ENCODE measurements at regions not wholly inside any gene's neighbourhood (a gene's known extent, or its start where the extent isn't known, plus 50 kb on each side); places are given as distances from the start of the nearest gene placed in this dataset.
"Not testable (repeated sequence)": the region's sequence is repeated elsewhere in the genome, so short reads cannot be mapped to it uniquely, and the experiment has no call there.

DNA sequence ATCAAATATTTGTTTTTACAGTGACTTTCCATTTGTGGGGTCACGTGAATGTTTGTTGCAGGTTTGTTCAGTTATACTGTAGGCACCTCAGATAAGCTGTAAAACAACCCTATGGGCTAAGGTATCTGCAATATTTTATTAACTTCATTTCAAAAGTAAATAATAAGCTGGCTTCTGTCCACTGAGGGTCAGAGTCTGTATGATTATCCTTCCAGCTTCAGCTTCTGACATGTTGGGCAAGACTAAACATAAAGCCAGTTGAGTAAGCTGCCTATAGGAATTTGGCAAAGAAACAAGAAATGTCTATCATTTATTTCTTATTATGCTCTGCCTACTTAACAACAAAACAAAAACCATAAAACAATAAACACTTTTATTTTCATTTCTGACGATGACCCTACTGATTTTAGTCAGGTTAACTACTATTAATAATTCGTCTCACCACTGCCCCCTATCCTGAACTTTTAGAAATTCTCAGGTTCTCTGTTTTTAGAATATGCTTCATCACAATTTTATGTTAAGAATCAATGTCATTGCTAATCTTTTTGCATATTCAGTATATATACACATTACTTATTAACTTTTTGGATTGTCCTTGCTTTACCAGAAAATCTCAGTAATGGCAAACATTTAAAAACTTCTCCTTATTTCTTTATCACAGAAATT lies 413.6 kb upstream of the ADAMTSL1 start:
- no peak for DNase-seq (ENCODE audit: low read depth)
- TF ChIP-seq, protein P1, sequence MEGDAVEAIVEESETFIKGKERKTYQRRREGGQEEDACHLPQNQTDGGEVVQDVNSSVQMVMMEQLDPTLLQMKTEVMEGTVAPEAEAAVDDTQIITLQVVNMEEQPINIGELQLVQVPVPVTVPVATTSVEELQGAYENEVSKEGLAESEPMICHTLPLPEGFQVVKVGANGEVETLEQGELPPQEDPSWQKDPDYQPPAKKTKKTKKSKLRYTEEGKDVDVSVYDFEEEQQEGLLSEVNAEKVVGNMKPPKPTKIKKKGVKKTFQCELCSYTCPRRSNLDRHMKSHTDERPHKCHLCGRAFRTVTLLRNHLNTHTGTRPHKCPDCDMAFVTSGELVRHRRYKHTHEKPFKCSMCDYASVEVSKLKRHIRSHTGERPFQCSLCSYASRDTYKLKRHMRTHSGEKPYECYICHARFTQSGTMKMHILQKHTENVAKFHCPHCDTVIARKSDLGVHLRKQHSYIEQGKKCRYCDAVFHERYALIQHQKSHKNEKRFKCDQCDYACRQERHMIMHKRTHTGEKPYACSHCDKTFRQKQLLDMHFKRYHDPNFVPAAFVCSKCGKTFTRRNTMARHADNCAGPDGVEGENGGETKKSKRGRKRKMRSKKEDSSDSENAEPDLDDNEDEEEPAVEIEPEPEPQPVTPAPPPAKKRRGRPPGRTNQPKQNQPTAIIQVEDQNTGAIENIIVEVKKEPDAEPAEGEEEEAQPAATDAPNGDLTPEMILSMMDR (IDR thresholded peaks at IDR 0.05; ENCODE audit: control insufficient read depth, extremely low read depth, insufficient read depth) = peak; percentile 20; the same call in 1 of the 2 replicates
- H3K4me3 ChIP-seq (ENCODE audit: low read depth, low read length) = no peak overlapping the region

DNA sequence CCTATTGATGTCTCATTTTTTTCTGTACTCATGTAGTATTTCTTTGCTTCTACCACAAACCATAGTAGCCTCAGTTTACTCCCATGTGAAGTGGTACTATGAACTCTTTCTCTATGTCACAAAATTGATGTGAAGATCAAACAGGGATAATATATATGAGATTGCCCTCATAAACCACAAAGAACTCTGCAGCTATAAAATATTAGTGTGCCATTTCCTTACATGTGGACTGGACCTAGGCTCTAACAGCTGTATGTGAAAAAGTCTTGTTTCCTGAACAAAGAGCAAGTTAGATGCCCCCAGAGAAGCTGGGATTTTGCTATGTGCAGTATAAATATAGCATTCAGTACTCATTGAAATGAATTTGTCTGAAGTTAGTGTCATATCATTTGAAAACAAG lies 412.6 kb upstream of the ADAMTSL1 start:
- H3K4me3 ChIP-seq (ENCODE audit: low read depth, low read length) = no peak overlapping the region
- TF ChIP-seq, protein P1 (IDR thresholded peaks at IDR 0.05; ENCODE audit: control insufficient read depth, extremely low read depth, insufficient read depth) = no peak
- no peak for DNase-seq (ENCODE audit: low read depth)

DNA sequence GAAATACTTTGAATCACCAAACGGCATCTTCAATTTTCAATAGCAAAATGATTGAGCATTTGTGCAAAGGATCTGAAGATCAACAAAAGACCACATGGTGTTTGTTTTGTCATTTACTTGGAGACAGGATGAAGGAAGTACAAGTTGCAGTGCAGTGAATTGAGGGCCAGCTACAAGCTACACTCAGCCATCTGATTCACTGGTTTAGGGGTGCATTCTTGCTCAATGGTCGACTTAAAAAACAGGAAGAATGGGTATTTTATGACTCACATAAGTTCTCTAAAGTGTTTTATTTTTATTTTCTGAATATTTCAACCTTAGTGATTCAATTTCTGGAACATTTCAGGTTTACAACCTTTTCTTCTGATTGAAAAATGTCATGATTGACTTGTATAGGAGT lies 412.1 kb upstream of the ADAMTSL1 start:
- DNase-seq (ENCODE audit: low read depth) = no peak

DNA sequence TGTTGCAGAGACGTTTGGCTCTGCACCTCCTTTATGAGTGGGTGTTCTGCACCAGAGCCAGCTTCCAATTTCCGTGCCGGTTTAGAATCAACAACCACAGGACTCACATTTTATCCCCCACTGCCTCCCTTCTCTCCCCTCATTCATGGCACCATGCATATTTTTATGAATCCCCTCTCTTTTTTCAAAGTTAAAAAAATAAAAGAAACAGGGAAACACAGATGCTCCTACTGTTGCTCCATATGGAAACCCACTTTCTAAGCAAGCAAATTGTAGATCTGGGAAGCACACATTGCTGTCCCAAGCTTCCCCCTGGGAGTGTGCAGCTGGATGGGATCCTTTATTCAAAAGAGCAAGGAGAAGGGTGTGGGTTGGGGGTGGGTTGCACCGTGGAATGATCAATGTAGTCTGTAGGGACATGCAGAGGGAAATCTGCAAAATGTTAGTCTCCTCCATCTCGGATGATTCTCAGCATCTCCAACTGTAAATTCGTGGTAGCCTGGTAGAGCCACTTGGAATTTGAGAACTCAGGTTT lies 410.0 kb upstream of the ADAMTSL1 start:
- no peak overlapping the region for H3K4me3 ChIP-seq (ENCODE audit: low read depth, low read length)
- DNase-seq (ENCODE audit: low read depth) = no peak
- TF ChIP-seq, protein P1 (IDR thresholded peaks at IDR 0.05; ENCODE audit: control insufficient read depth, extremely low read depth, insufficient read depth) = no peak

More for the DNA sequence above, 412.1 kb upstream of the ADAMTSL1 start:
- no peak overlapping the region for H3K4me3 ChIP-seq (ENCODE audit: low read depth, low read length)
- TF ChIP-seq, protein P1 (IDR thresholded peaks at IDR 0.05; ENCODE audit: control insufficient read depth, extremely low read depth, insufficient read depth) = no peak

DNA sequence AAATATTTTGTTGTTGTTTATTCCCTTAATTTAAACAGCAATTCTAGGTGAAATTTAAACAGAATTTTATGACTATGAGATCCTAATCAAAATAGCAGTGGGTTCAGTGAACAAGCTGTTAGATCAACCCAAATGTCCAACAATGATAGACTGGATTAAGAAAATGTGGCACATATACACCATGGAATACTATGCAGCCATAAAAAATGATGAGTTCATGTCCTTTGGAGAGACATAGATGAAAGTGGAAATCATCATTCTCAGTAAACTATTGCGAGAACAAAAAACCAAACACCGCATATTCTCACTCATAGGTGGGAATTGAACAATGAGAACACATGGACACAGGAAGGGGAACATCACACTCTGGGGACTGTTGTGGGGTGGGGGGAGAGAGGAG lies 407.3 kb upstream of the ADAMTSL1 start:
- not testable (repeated sequence) for DNase-seq (ENCODE audit: low read depth); H3K4me3 ChIP-seq (ENCODE audit: low read depth, low read length)

DNA sequence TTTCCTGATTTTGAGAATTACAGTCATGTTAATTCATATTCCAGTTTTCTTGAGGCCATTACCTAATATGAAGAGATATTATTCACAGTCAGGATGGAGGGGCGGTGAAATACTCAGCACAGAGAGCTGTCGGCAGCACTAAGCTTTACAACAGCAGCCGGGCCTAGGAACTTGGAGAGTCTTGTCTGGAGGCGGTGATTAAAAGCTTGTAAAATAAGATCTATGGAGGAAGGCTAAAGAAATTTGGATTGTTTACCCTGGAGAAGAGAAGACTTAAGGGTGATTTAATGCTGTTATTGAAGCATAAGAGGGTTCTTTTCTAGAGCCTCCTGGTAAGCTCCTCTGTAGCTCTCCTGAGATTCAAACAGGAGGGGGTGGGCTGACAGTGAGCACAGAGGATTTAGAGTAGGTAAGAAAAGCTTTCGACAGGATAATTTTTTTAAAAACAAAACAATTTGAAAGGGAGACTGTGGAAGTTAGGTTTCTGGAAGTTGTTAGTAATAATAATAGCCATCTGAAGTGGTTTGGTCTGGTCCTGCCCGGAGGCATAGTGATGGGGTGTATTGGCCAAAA lies 406.3 kb upstream of the ADAMTSL1 start:
- TF ChIP-seq, protein P1 (IDR thresholded peaks at IDR 0.05; ENCODE audit: control insufficient read depth, extremely low read depth, insufficient read depth) = no peak
- no peak overlapping the region for H3K4me3 ChIP-seq (ENCODE audit: low read depth, low read length)
- DNase-seq (ENCODE audit: low read depth) = no peak

DNA sequence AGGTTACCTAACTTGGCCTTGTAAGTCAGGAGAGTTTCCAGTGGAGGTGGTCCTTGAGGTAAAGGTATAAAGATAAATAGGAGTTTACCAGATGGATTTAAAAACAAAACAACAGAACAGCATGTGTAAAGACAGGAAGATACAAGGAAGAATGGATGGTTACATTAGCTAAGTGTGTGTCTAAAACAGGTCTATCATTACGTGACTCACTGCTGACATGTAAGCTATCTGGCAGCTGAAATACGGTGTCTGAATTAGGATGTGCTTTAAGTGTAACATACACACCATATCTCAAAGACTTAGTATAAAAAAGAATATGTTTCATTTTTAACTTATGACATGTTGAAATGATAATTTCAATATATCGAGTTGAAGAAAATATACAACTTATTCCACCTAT lies 405.1 kb upstream of the ADAMTSL1 start:
- TF ChIP-seq, protein P1 (IDR thresholded peaks at IDR 0.05; ENCODE audit: control insufficient read depth, extremely low read depth, insufficient read depth) = no peak
- no peak overlapping the region for H3K4me3 ChIP-seq (ENCODE audit: low read depth, low read length)
- no peak for DNase-seq (ENCODE audit: low read depth)

Measured in LNCaP clone FGC (cell line).